K562 (cell line): ENCODE measurements at regions not wholly inside any gene's neighbourhood (a gene's known extent, or its start where the extent isn't known, plus 50 kb on each side); places are given as distances from the start of the nearest gene placed in this dataset.

Experiments used
- BACH1 ChIP-seq: fragments of 200-800 bp; sonication (Bioruptor generic); IDR thresholded peaks from 2 replicates; pipeline ENCODE4 v1.6.1; 2016; ENCODE audit warnings: missing genetic modification characterization, missing compliant biosample characterization
- CEBPB ChIP-seq: fragments of 450-650 bp; IDR thresholded peaks from 2 replicates; pipeline ENCODE4 v1.6.1; 2016; ENCODE audit warnings: missing genetic modification characterization, missing compliant biosample characterization
- CHD1 ChIP-seq: fragments of 200-600 bp; sonication (generic); IDR thresholded peaks from one replicate; pipeline ENCODE4 v1.6.1; 2012; ENCODE audit warnings: mild to moderate bottlenecking, moderate library complexity, low read length, inconsistent platforms
- FOXP1 ChIP-seq: sonication (generic); formaldehyde crosslinking; IDR thresholded peaks from 2 replicates; pipeline ENCODE4 v1.8.0; 2022; ENCODE audit warnings: mild to moderate bottlenecking, missing genetic modification reagents
- MAZ ChIP-seq, 2 experiments: fragments of 450-650 bp in 1 of 2; sonication (generic) in 1 of 2; formaldehyde crosslinking; IDR thresholded peaks in 1 of 2; conservative IDR thresholded peaks in 1 of 2; 2 replicates each; pipeline versions ENCODE4 v1.4.0 to v1.5.0; 2020; ENCODE audit warnings: mild to moderate bottlenecking in 1 of 2, missing genetic modification reagents in 1 of 2
- MTA2 ChIP-seq: fragments of 450-650 bp; IDR thresholded peaks from 2 replicates; pipeline ENCODE4 v1.6.1; 2016; ENCODE audit warnings: low read depth
- RFX7 ChIP-seq: fragments of 250-450 bp; sonication (Bioruptor Pico); IDR thresholded peaks from 2 replicates; pipeline ENCODE4 v1.5.1; 2021; ENCODE audit warnings: mild to moderate bottlenecking
- ZBTB26 ChIP-seq: fragments of 450-650 bp; formaldehyde crosslinking; IDR thresholded peaks from 2 replicates; pipeline ENCODE4 v1.4.0; 2022; ENCODE audit warnings: missing genetic modification characterization
- ZNF253 ChIP-seq: fragments of 250-450 bp; sonication (Bioruptor Pico); conservative IDR thresholded peaks from 2 replicates; pipeline ENCODE4 v1.6.1; 2021; ENCODE audit warnings: mild to moderate bottlenecking
- ZNF707 ChIP-seq: fragments of 250-450 bp; sonication (Bioruptor Pico); conservative IDR thresholded peaks from 2 replicates; pipeline ENCODE4 v1.8.0; 2022; ENCODE audit warnings: inconsistent platforms, mild to moderate bottlenecking, moderate library complexity
- ZNF766 ChIP-seq: fragments of 200-800 bp; sonication (Bioruptor generic); conservative IDR thresholded peaks from 2 replicates; pipeline ENCODE4 v1.6.1; 2016; ENCODE audit warnings: missing genetic modification characterization, missing compliant biosample characterization

GRCh38 chr4:33532821-33533220 lies 2711.5 kb downstream of the ARAP2 start:
- TF ChIP-seq MAZ (CRISPR knock-in tag; conservative IDR thresholded peaks at IDR 0.05 in 1 of 2, IDR thresholded peaks at IDR 0.05 in 1 of 2) = no peak
- no peak for TF ChIP-seq MTA2
- TF ChIP-seq CEBPB (tag) = no peak
- TF ChIP-seq ZNF253 (CRISPR knock-in tag) = no peak
- TF ChIP-seq ZBTB26 (CRISPR knock-in tag) = no peak
- TF ChIP-seq CHD1 = no peak
- no peak for TF ChIP-seq FOXP1 (CRISPR knock-in tag)
- no peak for TF ChIP-seq ZNF766 (CRISPR knock-in tag)
- no peak for TF ChIP-seq BACH1 (tag)
- no peak for TF ChIP-seq RFX7 (CRISPR knock-in tag)
- TF ChIP-seq ZNF707 (CRISPR knock-in tag) = no peak
